SIG-M5 treated with dmso at 0.1 percent for 504 hours (cell line): ENCODE measurements at regions not wholly inside any gene's neighbourhood (a gene's known extent, or its start where the extent isn't known, plus 50 kb on each side); places are given as distances from the start of the nearest gene placed in this dataset.
"Not testable (repeated sequence)": the region's sequence is repeated elsewhere in the genome, so short reads cannot be mapped to it uniquely, and the experiment has no call there.

Experiments used
- DNase-seq: peaks from one replicate; lab custom pipeline; 2025; ENCODE audit not compliant: unreplicated experiment; lab: John Stamatoyannopoulos, UW

GRCh38 chr3:72081471-72082185 lies 296.7 kb upstream of the PROK2 start:
- no peak for DNase-seq

DNA sequence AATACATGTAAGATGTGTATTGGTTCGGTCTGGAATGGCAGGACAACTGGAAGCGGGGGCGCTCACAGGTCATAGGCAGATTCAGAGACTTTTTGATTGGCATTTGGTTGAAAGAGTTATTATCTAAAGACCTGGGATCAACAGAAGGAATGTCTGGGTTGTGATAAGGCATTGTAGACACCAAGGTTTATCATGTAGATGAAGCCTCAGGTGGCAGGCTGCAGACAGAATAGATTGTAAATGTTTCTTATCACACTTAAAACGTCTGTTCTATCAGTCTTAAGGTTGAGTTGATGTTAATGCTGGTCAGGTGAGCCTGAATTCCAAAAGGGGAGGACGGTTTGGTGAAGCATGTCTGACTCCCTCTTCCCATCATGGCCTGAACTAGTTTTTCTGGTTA lies 295.9 kb upstream of the PROK2 start:
- DNase-seq: no peak

DNA sequence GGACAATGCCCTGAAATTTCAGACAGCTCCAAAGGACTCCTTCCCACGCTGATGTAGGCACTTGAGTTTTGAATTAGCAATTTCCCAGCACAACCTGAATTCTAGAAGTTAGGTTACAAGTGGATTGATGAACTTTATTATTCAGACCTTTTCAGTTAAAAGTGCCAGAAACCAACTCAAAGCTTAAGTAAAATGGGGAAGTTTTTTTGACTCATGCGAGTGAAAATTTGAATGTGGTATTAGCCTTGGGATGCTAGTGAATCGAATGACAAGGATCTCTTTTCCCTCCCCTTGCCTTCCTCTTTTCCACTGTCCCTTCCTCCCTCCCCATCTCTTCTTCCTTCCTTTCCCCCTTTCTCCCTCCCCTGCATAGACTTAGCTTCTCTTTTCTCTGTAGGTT lies 295.1 kb upstream of the PROK2 start:
- no peak for DNase-seq

- DNase-seq: no peak
Measured at GRCh38 chr3:72079369-72079872, 294.5 kb upstream of the PROK2 start.

GRCh38 chr3:72078676-72079368 lies 293.9 kb upstream of the PROK2 start:
- DNase-seq: no peak

GRCh38 chr3:72077473-72078259 lies 292.7 kb upstream of the PROK2 start:
- DNase-seq: peak; percentile 17

GRCh38 chr3:72075848-72076247 lies 290.9 kb upstream of the PROK2 start:
- not testable (repeated sequence) for DNase-seq

- no peak for DNase-seq
Measured at GRCh38 chr3:72071624-72072023, 286.7 kb upstream of the PROK2 start.

- no peak for DNase-seq
Measured at GRCh38 chr3:72070005-72070404, 285.1 kb upstream of the PROK2 start.

DNA sequence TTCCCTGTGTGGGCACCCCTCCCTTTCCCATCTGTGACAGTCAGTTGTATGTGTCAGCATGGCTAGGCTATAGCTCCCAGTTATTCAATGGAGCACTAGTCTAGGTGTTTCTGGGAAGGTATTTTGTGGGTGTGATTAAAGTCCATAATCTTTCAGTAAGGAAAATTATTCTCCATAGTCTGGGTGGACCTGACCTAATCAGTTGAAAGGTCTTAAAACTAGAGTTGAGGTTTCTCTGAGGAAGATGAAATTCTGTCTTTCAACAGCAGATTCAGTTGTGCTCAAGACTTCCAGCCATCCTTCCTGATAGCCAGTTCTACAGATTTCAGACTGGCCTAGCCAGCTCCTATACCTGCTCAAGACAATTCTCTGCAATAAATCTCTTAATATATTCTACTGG lies 284.6 kb upstream of the PROK2 start:
- no peak for DNase-seq

GRCh38 chr3:72068621-72069020 lies 283.7 kb upstream of the PROK2 start:
- no peak for DNase-seq

- DNase-seq: no peak
Measured at GRCh38 chr3:72067721-72068120, 282.8 kb upstream of the PROK2 start.

DNA sequence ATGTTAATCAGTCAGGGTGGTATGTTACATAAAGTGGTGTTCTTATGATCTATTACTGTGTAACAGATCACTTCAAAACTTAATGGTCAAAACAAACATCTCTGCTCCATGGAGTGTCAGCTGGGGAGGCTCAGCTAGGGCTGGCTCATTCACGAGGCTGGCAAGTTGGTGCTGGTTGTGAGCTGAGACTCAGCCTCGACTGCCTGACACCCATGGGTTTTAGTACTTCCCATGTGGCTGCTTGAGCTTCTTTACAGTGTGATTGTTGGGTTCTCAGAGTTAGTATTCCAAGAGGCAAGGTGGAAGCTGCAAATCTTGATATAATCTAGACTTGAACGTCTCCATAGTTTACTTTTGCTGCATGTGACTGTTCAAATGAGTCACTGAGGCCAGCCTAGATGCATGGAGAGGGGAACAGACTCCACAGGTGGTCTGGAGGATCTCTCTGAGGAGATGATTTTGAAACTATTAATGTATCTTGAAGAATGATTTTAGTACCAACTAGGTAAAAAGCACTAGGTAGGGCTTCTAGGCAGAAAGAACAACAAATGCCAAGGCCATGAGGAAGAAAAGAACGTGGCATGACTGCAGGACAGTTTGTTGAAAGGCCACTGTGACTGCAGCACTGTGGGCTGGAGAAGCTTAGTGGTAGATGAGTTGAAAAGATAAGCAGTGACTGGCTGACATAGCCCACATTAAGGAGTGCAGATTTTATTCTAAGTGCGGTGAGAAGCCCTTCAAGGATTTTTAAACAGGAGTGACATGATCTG lies 281.1 kb upstream of the PROK2 start:
- DNase-seq: no peak

- no peak for DNase-seq
Measured at GRCh38 chr3:72065236-72065635, 280.3 kb upstream of the PROK2 start.

DNA sequence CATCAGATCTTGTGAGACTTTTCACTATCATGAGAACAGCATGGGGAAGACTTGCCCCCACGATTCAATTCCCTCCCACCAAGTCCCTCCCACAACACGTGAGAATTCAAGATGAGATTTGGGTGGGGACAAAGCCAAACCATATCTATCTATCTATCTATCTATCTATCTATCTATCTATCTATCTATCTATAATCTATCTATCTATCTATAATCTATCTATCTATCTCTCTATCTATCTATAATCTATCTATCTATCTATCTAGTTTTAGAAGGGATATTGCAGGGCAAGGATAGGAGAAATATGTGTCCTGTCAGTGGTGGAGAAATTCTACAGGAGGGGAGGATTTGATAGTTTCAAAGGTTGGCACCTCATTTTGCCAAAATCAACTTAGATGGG lies 279.8 kb upstream of the PROK2 start:
- DNase-seq: not testable (repeated sequence)

DNA sequence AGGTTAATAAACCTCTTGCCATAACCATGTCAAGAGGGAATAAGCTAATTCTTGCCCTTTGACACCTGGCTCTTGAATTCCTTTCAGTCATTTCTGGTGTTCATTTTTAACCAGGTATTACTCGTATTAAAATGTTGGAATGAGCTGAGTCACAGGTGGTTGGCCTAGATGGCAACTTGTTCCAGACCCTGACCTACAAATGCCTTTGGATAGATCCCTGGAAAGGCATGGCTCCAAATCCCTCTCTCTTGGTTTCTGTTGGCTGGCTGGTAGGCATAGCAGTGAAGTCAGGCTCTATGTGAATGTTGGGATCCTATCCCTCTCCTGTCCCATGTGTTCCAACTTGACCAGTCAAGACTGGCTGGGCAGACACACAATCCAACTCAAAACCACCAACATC lies 277.1 kb upstream of the PROK2 start:
- no peak for DNase-seq

DNA sequence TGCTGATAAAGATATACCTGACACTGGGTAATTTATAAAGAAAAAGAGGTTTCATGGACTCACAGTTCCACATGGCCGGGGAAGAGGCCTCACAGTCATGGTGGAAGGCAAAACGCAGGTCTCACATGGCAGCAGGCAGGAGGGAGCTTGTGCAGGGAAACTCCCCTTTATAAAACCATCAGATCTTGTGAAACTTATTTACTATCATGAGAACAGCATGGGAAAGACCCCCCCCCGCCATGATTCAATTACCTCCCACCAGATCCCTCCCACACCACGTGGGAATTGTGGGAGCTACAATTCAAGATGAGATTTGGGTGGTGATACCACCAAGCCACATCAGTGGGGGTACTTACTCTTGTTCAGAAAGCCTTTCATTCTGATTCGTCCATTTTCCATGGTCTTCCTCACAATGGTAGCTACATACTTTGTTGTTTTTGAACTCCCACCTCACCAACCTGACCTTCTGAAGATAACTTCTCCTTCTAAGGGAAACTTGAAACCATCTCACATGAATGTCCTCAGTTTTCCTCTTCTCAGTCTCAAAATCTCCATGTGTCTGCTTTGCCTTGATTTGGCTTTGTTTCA lies 275.6 kb upstream of the PROK2 start:
- no peak for DNase-seq

DNA sequence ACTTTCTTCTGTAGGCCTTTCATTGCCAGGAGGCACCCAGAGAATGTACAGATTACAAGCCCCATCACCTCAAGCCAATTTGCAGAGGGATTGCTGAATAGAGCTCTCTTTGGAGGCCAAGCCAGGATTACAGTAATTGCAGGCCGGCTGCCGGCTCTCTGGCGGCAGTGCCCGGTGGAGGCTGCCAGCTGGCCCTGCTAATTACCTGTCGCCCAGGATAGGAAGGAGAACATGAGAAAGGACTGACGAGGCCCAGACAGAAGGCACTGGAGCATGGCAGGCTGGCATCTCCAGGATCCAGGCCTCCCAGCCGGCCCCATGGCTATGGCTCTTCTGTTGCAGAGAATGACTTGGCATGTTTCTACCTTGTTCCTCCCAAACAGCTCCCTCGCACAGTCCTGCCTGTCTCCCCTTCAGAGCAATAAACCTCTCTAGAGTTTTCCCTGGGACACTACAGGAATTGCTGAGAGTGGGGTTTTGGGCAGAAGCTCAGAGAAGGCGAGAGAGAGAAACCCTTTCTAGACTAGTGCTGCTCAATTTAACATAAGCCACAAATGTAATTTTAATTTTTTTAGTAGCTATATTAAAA lies 273.6 kb upstream of the PROK2 start:
- no peak for DNase-seq

- DNase-seq: no peak
Measured at GRCh38 chr3:72055436-72055835, 270.5 kb upstream of the PROK2 start.

DNA sequence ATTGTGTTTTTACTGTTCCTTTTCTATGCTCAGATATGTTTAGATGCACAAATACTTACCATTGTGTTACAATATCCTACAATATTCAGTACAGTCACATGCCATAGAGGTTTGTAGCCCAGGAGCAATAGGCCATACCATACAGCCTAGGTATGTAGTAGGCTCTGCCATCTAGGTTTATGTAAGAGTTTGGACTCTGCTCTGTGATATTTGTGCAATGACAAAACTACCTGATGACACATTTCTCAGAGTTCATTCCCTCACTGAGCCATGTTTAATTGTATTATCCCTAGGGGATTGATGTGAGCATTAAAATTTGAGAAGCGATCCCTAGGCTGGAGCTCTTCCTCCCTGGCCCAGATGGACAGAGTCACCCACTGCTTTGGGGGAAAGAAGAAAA lies 270.0 kb upstream of the PROK2 start:
- DNase-seq: no peak
